ENCODE measurements at regions not wholly inside any gene's neighbourhood (a gene's known extent, or its start where the extent isn't known, plus 50 kb on each side); places are given as distances from the start of the nearest gene placed in this dataset.

GRCh38 chr3:23747841-23748240 lies 57.9 kb upstream of the UBE2E1 start:
- TF ChIP-seq CTCF (IDR thresholded peaks at IDR 0.05; ENCODE audit: low read depth, low read length, missing input control) (no peak), SP1 (IDR thresholded peaks at IDR 0.05) (no peak), MAX (IDR thresholded peaks at IDR 0.05) (no peak), RAD21 (IDR thresholded peaks at IDR 0.05) (no peak), FOXA1 (IDR thresholded peaks at IDR 0.05) (no peak), JUND (IDR thresholded peaks at IDR 0.05) (no peak), TAF1 (conservative IDR thresholded peaks at IDR 0.05) (no peak), REST (IDR thresholded peaks at IDR 0.05) (no peak), EGR1 (IDR thresholded peaks at IDR 0.05; ENCODE audit: low read depth in 2 of 2) (no peak), GABPA (IDR thresholded peaks at IDR 0.05 in 1 of 2, conservative IDR thresholded peaks at IDR 0.05 in 1 of 2) (no peak), ATF3 (IDR thresholded peaks at IDR 0.05) (no peak), YY1 (IDR thresholded peaks at IDR 0.05) (no peak)

Data from liver (tissue), 3 donors.